Left ventricle myocardium inferior (tissue), 1 donor: ENCODE measurements at regions not wholly inside any gene's neighbourhood (a gene's known extent, or its start where the extent isn't known, plus 50 kb on each side); places are given as distances from the start of the nearest gene placed in this dataset.

Source experiments
- DNase-seq: peaks from one replicate; pipeline ENCODE4 v3.0.0-alpha.2; 2020
- H3K27ac ChIP-seq: fragments of 200-600 bp; replicated peaks from 2 replicates; pipeline ENCODE4 v1.8.0; 2021
- H3K27me3 ChIP-seq: fragments of 200-600 bp; 2 replicates; pipeline ENCODE4 v1.8.0; 2021; ENCODE audit warnings: low read depth
- H3K36me3 ChIP-seq: fragments of 200-600 bp; 2 replicates; pipeline ENCODE4 v1.8.0; 2021
- H3K4me1 ChIP-seq: fragments of 200-600 bp; 2 replicates; pipeline ENCODE4 v1.8.0; 2021
- H3K4me3 ChIP-seq: fragments of 200-600 bp; 2 replicates; pipeline ENCODE4 v1.8.0; 2021; ENCODE audit warnings: mild to moderate bottlenecking, moderate library complexity
- H3K9me3 ChIP-seq: fragments of 200-600 bp; replicated peaks from 2 replicates; pipeline ENCODE4 v1.8.0; 2021
- CTCF ChIP-seq: fragments of 200-600 bp; IDR thresholded peaks from 2 replicates; pipeline ENCODE4 v1.8.0; 2021; ENCODE audit warnings: antibody characterized with exemption, mild to moderate bottlenecking, borderline replicate concordance
- intact Hi-C: fragments of 100-400 bp; cut with micrococcal nuclease; formaldehyde crosslinking; loops from one replicate; pipeline ENCODE4 v1.11.0; 2022
- donor health status: DM: no; HTN: yes; CAD: no; lungs with severe emphysema.

GRCh38 chr2:217327953-217328621, 468.2 kb upstream of the TNP1 start:
- Histone ChIP-seq H3K27me3 (no peaks in the 10 kb centered on the region), H3K36me3 (no peaks in the 10 kb centered on the region), H3K9me3 (peaks cover 7% of the 10 kb centered on the region), H3K27ac (no peak overlapping the region), H3K4me1 (peaks cover 43% of the 10 kb centered on the region), H3K4me3 (no peak overlapping the region)
- intact Hi-C loops, result no loop called here
- no peak for TF ChIP-seq CTCF
- DNase-seq, result no peak

- intact Hi-C loops, result no loop called here
- peaks cover 7% of the 10 kb centered on the region for H3K9me3 ChIP-seq
- H3K36me3 ChIP-seq, result no peaks in the 10 kb centered on the region
- TF ChIP-seq CTCF, result no peak
- DNase-seq, result no peak
- peaks cover 32% of the 10 kb centered on the region for H3K4me1 ChIP-seq
- H3K27me3 ChIP-seq, result no peaks in the 10 kb centered on the region
- H3K4me3 ChIP-seq, result no peak overlapping the region
- no peak overlapping the region for H3K27ac ChIP-seq
Measured at GRCh38 chr2:217326238-217327022, 466.6 kb upstream of the TNP1 start.

- intact Hi-C loops, result no loop called here
- peaks cover 28% of the 10 kb centered on the region for H3K4me1 ChIP-seq
- H3K4me3 ChIP-seq, result no peak overlapping the region
- H3K36me3 ChIP-seq, result no peaks in the 10 kb centered on the region
- no peak for TF ChIP-seq CTCF
- H3K27ac ChIP-seq, result no peak overlapping the region
- peaks cover 7% of the 10 kb centered on the region for H3K9me3 ChIP-seq
- DNase-seq, result no peak
- H3K27me3 ChIP-seq, result no peaks in the 10 kb centered on the region
Measured at GRCh38 chr2:217325816-217326215, 466.0 kb upstream of the TNP1 start.

GRCh38 chr2:217325251-217325650, 465.4 kb upstream of the TNP1 start:
- DNase-seq, result no peak
- peaks cover 28% of the 10 kb centered on the region for H3K4me1 ChIP-seq
- H3K27me3 ChIP-seq, result no peaks in the 10 kb centered on the region
- intact Hi-C loops, result no loop called here
- no peak overlapping the region for H3K4me3 ChIP-seq
- TF ChIP-seq CTCF, result no peak
- no peaks in the 10 kb centered on the region for H3K36me3 ChIP-seq
- H3K9me3 ChIP-seq, result peaks cover 7% of the 10 kb centered on the region
- H3K27ac ChIP-seq, result no peak overlapping the region

GRCh38 chr2:217316743-217317142, 456.9 kb upstream of the TNP1 start:
- H3K36me3 ChIP-seq, result no peaks in the 10 kb centered on the region
- no peak for TF ChIP-seq CTCF
- intact Hi-C loops, result no loop called here
- no peaks in the 10 kb centered on the region for H3K4me1 ChIP-seq
- no peak overlapping the region for H3K27ac ChIP-seq
- H3K9me3 ChIP-seq, result peaks cover 12% of the 10 kb centered on the region
- no peak overlapping the region for H3K4me3 ChIP-seq
- DNase-seq, result no peak
- no peaks in the 10 kb centered on the region for H3K27me3 ChIP-seq
